ENCODE measurements at regions not wholly inside any gene's neighbourhood (a gene's known extent, or its start where the extent isn't known, plus 50 kb on each side); places are given as distances from the start of the nearest gene placed in this dataset.

DNA sequence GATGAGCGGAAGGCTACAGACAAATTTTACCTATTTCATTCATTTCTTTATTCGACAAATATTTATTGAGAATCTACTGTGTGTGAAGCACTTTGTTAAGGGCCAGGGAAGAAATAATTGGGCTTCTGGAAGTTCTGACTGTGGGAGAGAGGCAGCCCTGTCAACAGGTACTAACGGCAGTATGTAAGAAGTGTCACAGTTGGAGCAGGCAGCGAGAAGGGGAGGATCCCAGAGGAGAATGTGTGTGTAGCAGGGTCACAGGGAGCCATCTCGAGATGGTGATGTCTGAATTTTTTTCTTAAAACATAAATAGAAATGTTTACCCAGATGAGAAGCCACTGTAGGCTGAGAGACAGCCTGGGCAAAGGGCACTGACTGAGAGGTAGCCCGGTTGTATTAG, 163.3 kb upstream of the SLC38A2 start:
- TF ChIP-seq, protein P1, sequence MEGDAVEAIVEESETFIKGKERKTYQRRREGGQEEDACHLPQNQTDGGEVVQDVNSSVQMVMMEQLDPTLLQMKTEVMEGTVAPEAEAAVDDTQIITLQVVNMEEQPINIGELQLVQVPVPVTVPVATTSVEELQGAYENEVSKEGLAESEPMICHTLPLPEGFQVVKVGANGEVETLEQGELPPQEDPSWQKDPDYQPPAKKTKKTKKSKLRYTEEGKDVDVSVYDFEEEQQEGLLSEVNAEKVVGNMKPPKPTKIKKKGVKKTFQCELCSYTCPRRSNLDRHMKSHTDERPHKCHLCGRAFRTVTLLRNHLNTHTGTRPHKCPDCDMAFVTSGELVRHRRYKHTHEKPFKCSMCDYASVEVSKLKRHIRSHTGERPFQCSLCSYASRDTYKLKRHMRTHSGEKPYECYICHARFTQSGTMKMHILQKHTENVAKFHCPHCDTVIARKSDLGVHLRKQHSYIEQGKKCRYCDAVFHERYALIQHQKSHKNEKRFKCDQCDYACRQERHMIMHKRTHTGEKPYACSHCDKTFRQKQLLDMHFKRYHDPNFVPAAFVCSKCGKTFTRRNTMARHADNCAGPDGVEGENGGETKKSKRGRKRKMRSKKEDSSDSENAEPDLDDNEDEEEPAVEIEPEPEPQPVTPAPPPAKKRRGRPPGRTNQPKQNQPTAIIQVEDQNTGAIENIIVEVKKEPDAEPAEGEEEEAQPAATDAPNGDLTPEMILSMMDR (IDR thresholded peaks at IDR 0.05; ENCODE audit: low read depth, low read length): no peak
- TF ChIP-seq, protein P2, sequence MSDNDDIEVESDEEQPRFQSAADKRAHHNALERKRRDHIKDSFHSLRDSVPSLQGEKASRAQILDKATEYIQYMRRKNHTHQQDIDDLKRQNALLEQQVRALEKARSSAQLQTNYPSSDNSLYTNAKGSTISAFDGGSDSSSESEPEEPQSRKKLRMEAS (IDR thresholded peaks at IDR 0.05; ENCODE audit: low read depth, low read length): no peak

Measured in NB4 (cell line).